ENCODE measurements at regions not wholly inside any gene's neighbourhood (a gene's known extent, or its start where the extent isn't known, plus 50 kb on each side); places are given as distances from the start of the nearest gene placed in this dataset.

GRCh38 chr3:181292984-181293383 lies 303.4 kb upstream of the DNAJC19 start:
- WGBS, result 17% methylated on average over 1 of the region's 1 CpG
- H3K9me3 ChIP-seq (ENCODE audit: control insufficient read depth in 4 of 4, low read length in 3 of 4), result no peaks in the 10 kb centered on the region
- TF ChIP-seq HNF4G (IDR thresholded peaks at IDR 0.05) (no peak), JUND (IDR thresholded peaks at IDR 0.05) (no peak), FOXA2 (IDR thresholded peaks at IDR 0.05) (no peak), RXRA (IDR thresholded peaks at IDR 0.05) (no peak), HNF4A (conservative IDR thresholded peaks at IDR 0.05) (no peak)
- no peak overlapping the region for H3K9ac ChIP-seq (ENCODE audit: low read depth in 1 of 2, low read length in 2 of 2)
- no peaks in the 10 kb centered on the region for H3K36me3 ChIP-seq (ENCODE audit: control insufficient read depth in 4 of 4, insufficient read depth in 3 of 4, low read depth in 1 of 4, low read length in 3 of 4)
- H3K27me3 ChIP-seq (ENCODE audit: control insufficient read depth in 4 of 4, insufficient read depth in 4 of 4, low read length in 3 of 4), result no peaks in the 10 kb centered on the region
- no peak overlapping the region for H3K27ac ChIP-seq (ENCODE audit: low read depth in 1 of 2, low read length in 2 of 2)
- DNase-seq (ENCODE audit: low spot score), result no peak
- H3K4me1 ChIP-seq (ENCODE audit: control insufficient read depth in 4 of 4, insufficient read depth in 4 of 4, low read length in 3 of 4), result no peaks in the 10 kb centered on the region
- H3K4me3 ChIP-seq (ENCODE audit: low read depth in 1 of 3, low read length in 3 of 3), result no peak overlapping the region

- no peak overlapping the region for H3K27ac ChIP-seq (ENCODE audit: low read depth in 1 of 2, low read length in 2 of 2)
- TF ChIP-seq YY1 (IDR thresholded peaks at IDR 0.05), result no peak
- no peak for TF ChIP-seq ATF3 (IDR thresholded peaks at IDR 0.05)
- TF ChIP-seq REST (IDR thresholded peaks at IDR 0.05), result no peak
- no peak for TF ChIP-seq NR2F2 (IDR thresholded peaks at IDR 0.05)
- TF ChIP-seq TAF1 (conservative IDR thresholded peaks at IDR 0.05), result no peak
- TF ChIP-seq HNF4A (conservative IDR thresholded peaks at IDR 0.05), result no peak
- TF ChIP-seq HNF4G (IDR thresholded peaks at IDR 0.05), result no peak
- TF ChIP-seq EGR1 (IDR thresholded peaks at IDR 0.05; ENCODE audit: low read depth in 2 of 2), result no peak
- no peak for TF ChIP-seq RXRA (IDR thresholded peaks at IDR 0.05)
- no peak for TF ChIP-seq RAD21 (IDR thresholded peaks at IDR 0.05)
- 78% methylated on average over 3 of the region's 3 CpGs for WGBS
- no peaks in the 10 kb centered on the region for H3K27me3 ChIP-seq (ENCODE audit: control insufficient read depth in 4 of 4, insufficient read depth in 4 of 4, low read length in 3 of 4)
- H3K4me1 ChIP-seq (ENCODE audit: control insufficient read depth in 4 of 4, insufficient read depth in 4 of 4, low read length in 3 of 4), result no peaks in the 10 kb centered on the region
- H3K9me3 ChIP-seq (ENCODE audit: control insufficient read depth in 4 of 4, low read length in 3 of 4), result no peaks in the 10 kb centered on the region
- no peak overlapping the region for H3K4me3 ChIP-seq (ENCODE audit: low read depth in 1 of 3, low read length in 3 of 3)
- no peaks in the 10 kb centered on the region for H3K36me3 ChIP-seq (ENCODE audit: control insufficient read depth in 4 of 4, insufficient read depth in 3 of 4, low read depth in 1 of 4, low read length in 3 of 4)
- no peak overlapping the region for H3K9ac ChIP-seq (ENCODE audit: low read depth in 1 of 2, low read length in 2 of 2)
- DNase-seq (ENCODE audit: low spot score), result no peak
Observed at GRCh38 chr3:181290941-181291340, 301.4 kb upstream of the DNAJC19 start.

- Histone ChIP-seq H3K9ac (ENCODE audit: low read depth in 1 of 2, low read length in 2 of 2) (no peak overlapping the region), H3K4me3 (ENCODE audit: low read depth in 1 of 3, low read length in 3 of 3) (no peak overlapping the region), H3K9me3 (ENCODE audit: control insufficient read depth in 4 of 4, low read length in 3 of 4) (no peaks in the 10 kb centered on the region), H3K27me3 (ENCODE audit: control insufficient read depth in 4 of 4, insufficient read depth in 4 of 4, low read length in 3 of 4) (no peaks in the 10 kb centered on the region), H3K4me1 (ENCODE audit: control insufficient read depth in 4 of 4, insufficient read depth in 4 of 4, low read length in 3 of 4) (no peaks in the 10 kb centered on the region), H3K36me3 (ENCODE audit: control insufficient read depth in 4 of 4, insufficient read depth in 3 of 4, low read depth in 1 of 4, low read length in 3 of 4) (no peaks in the 10 kb centered on the region), H3K27ac (ENCODE audit: low read depth in 1 of 2, low read length in 2 of 2) (no peak overlapping the region)
- 82% methylated on average over 4 of the region's 4 CpGs for whole genome bisulfite sequencing
- no peak for DNase-seq (ENCODE audit: low spot score)
- TF ChIP-seq MAX (IDR thresholded peaks at IDR 0.05) (no peak), JUND (IDR thresholded peaks at IDR 0.05) (no peak), FOXA2 (IDR thresholded peaks at IDR 0.05) (no peak), FOXA1 (IDR thresholded peaks at IDR 0.05) (no peak), YY1 (IDR thresholded peaks at IDR 0.05) (no peak), HNF4A (conservative IDR thresholded peaks at IDR 0.05) (no peak), ZBTB33 (IDR thresholded peaks at IDR 0.05) (no peak), HNF4G (IDR thresholded peaks at IDR 0.05) (no peak), NR2F2 (IDR thresholded peaks at IDR 0.05) (no peak), RXRA (IDR thresholded peaks at IDR 0.05) (no peak), CTCF (IDR thresholded peaks at IDR 0.05; ENCODE audit: low read depth, low read length, missing input control) (no peak), TAF1 (conservative IDR thresholded peaks at IDR 0.05) (no peak), REST (IDR thresholded peaks at IDR 0.05) (no peak), RAD21 (IDR thresholded peaks at IDR 0.05) (no peak)
Observed at GRCh38 chr3:181289306-181289705, 299.8 kb upstream of the DNAJC19 start.
